ENCODE measurements at regions not wholly inside any gene's neighbourhood (a gene's known extent, or its start where the extent isn't known, plus 50 kb on each side); places are given as distances from the start of the nearest gene placed in this dataset.
"Not testable (repeated sequence)": the region's sequence is repeated elsewhere in the genome, so short reads cannot be mapped to it uniquely, and the experiment has no call there.

GRCh38 chr13:64506246-64506645 lies 2723.9 kb downstream of the PCDH9 start:
- no peak for TF ChIP-seq CTCF (IDR thresholded peaks at IDR 0.05; ENCODE audit: extremely low read depth, missing control alignments)
- DNase-seq (ENCODE audit: low spot score), result no peak

GRCh38 chr13:64505336-64505910 lies 2724.7 kb downstream of the PCDH9 start:
- no peak for DNase-seq (ENCODE audit: low spot score)
- TF ChIP-seq CTCF (IDR thresholded peaks at IDR 0.05; ENCODE audit: extremely low read depth, missing control alignments), result no peak

GRCh38 chr13:64488731-64489130 lies 2741.4 kb downstream of the PCDH9 start:
- no peak for TF ChIP-seq CTCF (IDR thresholded peaks at IDR 0.05; ENCODE audit: extremely low read depth, missing control alignments)
- DNase-seq (ENCODE audit: low spot score), result no peak

GRCh38 chr13:64482373-64482772 lies 2747.8 kb downstream of the PCDH9 start:
- TF ChIP-seq CTCF (IDR thresholded peaks at IDR 0.05; ENCODE audit: extremely low read depth, missing control alignments), result no peak
- DNase-seq (ENCODE audit: low spot score), result no peak

- TF ChIP-seq CTCF (IDR thresholded peaks at IDR 0.05; ENCODE audit: extremely low read depth, missing control alignments), result no peak
- no peak for DNase-seq (ENCODE audit: low spot score)
Observed at GRCh38 chr13:64480672-64481071, 2749.5 kb downstream of the PCDH9 start.

DNA sequence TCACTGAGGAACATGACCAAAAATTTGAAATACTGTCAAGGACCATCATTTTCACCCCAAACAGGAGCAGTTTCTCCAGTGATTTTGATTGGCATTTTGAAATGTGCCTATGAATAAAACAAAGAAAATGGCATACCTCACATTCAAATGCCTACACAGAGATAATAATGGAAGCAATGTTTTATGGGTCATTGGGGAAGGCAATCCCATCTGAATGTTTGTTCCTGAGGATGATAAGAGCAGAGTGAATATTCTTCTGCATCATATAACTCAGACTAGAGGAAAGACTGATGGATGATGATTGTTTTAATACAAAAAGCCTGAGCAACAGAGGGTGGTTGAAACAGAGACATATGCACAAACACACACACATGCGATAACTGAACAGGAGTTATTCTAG lies 2749.9 kb downstream of the PCDH9 start:
- TF ChIP-seq CTCF (IDR thresholded peaks at IDR 0.05; ENCODE audit: extremely low read depth, missing control alignments), result no peak
- DNase-seq (ENCODE audit: low spot score), result no peak

DNA sequence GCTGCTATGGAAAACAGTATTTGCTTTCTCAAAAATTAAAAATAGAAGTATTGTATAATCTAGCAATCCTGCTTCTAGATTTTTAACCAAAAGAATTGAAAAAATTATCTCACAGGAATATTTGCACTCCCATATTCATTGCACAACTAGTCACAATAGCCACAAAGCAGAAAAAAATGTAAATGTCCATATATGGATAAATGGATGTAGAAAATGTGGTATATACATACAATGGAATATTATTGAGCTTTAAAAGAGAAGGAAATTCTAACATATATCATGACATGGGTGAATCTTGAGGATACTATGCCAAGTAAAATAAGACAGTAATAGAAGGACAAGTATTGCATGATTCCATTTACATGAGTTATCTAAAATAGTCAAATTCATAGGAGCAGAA lies 2753.0 kb downstream of the PCDH9 start:
- DNase-seq (ENCODE audit: low spot score), result no peak
- no peak for TF ChIP-seq CTCF (IDR thresholded peaks at IDR 0.05; ENCODE audit: extremely low read depth, missing control alignments)

- DNase-seq (ENCODE audit: low spot score), result not testable (repeated sequence)
Observed at GRCh38 chr13:64476041-64476568, 2754.0 kb downstream of the PCDH9 start.
